GM21390 (cell line): ENCODE measurements at regions not wholly inside any gene's neighbourhood (a gene's known extent, or its start where the extent isn't known, plus 50 kb on each side); places are given as distances from the start of the nearest gene placed in this dataset.
A peak's percentile ranks its signal among the peaks of the same experiment; 100 is the strongest.

Experiments
- ATAC-seq: cut with Tn5 transposase; IDR thresholded peaks from one replicate; pipeline ENCODE4 v1.9.1; 2021; ENCODE audit not compliant: unreplicated experiment

DNA sequence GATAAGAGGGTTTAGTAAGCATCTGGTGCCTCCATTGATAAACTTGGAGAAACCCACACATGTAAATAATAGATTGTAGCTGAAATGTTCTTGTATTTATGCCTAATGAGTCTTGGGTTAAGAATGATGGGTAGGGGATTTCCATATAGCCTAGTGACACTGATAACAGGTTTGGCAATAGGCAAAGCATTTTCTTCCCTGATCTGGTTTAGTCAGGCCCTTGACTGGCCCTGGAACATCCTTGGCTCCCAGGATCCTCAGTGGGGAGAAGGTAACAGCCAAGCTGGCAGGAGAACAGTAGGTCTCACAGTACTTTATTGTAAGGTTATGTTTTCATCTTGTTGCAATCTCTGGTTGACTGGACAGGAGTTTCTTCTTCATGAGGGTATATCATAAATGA, 228.4 kb downstream of the DIPK2A start:
- ATAC-seq: no peak

DNA sequence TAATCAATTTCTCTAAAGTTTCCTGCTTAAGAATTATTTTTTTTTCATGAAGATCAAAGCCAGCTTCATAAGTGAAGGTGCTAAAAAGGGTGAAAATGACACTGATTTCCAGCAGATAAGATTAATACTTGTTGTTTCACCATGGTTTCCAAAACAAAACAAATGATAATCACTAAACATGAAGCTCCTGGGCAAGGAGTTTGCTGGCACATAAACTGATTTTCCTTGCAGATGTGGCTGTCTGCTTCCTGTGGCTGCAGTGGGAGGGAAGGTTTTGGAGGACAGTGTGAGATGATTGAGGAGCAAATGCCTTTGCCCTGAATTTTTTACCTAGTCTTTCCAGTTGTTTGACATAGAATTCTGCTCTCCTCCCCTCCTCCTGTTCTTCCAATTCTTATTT, 228.8 kb downstream of the DIPK2A start:
- no peak for ATAC-seq

DNA sequence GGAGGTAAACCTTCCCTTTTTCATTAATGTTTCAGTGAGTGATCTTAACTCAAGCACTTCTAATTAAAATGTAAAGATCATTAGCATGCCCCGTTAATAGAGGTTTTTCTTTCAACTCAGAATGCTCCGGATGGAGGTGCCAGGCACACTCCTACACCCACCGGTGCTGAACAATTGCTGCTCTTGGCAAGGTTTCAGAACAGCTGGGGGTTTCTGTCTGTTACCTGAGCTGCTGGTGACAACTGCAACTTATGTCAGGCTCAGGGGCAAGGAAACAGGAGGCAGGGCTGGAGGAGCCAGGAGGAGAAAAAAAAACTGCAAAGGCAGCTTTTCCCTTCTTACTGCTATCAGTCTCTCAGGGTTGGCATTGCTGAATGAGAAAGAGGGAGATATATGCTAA, 250.1 kb downstream of the DIPK2A start:
- no peak for ATAC-seq

DNA sequence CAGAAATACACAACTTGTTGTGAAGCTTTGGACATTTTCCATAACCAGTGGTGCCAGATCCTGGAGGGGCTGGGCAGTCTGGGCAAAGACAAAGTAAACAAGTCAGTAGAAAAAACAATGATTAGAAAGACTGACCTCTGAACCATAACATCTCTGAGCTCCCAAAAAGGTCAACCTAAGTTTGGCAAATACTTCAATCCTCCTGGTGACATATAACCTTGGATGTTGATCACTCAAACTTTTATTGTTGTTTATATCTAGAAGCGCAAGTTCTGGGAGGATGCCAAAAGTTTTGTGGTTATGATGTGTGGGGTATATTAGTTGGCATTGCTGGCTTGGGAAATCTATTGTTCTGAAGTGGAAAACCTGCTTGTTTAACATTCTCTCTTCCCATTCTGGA, 257.7 kb downstream of the DIPK2A start:
- no peak for ATAC-seq

DNA sequence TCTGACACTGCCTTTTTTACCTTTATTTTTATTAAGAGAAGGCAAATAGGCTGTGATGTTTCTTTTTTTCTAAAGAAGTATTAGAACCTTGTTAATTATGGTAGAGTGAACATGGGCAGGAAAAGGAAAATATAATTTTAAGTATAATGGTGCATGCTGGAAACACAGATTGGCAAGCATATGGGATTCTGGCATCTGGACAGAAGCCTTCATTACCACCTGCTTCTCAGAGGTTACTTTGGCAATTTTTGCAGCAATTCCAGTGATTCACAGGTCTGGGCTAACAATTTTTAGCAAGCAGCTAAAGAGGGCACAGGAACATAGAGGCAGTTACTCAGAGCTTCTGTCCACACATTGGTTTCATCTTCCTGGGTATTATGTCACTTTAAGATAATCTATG, 258.3 kb downstream of the DIPK2A start:
- no peak for ATAC-seq

DNA sequence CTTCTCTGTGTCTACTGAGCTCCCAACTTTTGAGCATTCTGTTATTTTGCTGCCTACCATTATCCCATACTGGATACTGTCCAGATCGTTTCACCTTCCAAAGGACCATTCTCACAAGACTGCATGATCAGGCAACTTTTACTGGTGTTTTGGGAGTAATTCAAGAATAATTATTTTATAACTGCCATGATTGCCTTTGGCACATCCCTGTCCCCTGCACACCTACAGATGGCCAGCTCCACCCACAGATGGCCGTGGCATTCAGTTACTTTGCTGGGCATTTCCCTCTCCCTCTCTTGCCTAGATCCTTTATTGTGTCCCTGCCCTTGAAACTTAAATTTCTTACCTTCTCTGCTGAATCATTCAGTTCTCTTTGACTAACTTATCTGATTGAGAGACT, 263.9 kb downstream of the DIPK2A start:
- ATAC-seq: no peak

DNA sequence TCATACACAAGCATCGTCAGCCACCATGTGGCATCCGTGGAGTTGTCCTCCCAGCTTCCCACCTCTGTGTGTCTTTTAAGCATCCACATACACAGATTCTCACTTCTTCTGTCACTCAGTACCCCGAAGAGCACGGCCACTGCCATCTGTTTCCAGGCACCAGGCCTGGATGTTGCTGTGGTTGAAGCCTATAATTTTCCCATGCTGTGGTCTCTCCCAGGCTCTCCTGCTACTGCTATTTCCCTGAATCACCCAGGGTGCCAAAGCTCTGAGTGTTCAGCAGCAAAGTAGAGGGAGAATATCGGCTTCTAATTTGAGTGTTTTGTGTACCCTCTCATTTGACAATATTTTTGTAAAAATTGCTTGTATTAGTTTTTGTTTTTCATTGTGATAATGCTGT, 265.7 kb downstream of the DIPK2A start:
- no peak for ATAC-seq

DNA sequence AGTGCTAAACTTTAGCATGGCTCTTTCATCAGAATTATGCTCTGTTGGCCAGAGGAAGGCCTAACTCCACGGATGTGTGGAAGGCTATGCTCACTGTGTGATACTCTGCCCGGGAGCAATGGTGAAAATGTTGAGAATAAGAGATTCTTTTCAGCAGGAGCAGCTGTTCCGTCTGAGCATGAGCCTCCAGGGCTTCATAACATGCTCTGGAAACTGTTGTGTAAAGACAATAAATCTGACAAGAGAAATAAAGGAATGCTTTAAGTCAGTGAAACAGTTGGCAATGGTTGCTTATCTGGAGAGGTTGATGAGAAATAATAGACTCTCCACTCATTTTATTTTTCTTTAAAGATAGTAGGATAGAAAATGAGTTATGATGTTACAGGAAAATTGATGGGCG, 269.8 kb downstream of the DIPK2A start:
- no peak for ATAC-seq

DNA sequence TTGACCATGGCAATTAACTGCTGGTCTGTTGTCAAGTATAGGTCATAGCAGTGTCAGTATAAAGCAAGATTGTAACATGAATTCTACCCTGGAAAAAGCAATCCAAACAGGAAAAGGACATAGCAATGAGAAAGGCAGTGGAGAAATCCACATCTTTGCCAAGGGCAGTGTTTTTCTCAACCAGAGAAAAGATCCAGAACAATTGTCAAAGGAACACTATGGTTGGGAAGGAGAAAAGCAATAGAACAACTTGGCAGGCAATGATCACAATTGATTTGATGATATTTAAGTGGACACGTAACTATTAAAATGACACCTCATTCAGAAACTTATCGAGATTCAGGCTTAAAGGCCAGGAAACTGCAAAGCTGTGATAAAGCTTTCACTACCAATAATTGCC, 271.1 kb downstream of the DIPK2A start:
- no peak for ATAC-seq

DNA sequence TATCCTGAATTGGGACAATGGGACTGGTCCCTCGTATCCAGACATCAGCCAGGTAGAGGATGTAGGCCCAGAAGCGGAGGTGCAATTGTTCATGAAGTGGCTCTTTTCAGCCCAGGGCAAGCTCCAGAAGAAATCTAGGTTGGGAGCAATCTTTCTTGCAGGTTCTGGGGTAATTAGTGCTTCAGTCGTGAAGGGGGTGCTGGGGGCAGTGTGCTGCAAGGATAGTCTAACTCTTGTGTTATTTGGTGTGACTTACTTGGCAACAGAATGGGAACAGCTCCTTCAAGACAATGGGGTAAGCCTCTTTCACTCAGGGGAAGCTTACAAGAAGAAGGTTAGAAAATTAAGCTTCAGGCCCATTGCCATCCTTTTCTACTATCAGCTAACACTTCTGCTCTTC, 273.0 kb downstream of the DIPK2A start:
- ATAC-seq: no peak

DNA sequence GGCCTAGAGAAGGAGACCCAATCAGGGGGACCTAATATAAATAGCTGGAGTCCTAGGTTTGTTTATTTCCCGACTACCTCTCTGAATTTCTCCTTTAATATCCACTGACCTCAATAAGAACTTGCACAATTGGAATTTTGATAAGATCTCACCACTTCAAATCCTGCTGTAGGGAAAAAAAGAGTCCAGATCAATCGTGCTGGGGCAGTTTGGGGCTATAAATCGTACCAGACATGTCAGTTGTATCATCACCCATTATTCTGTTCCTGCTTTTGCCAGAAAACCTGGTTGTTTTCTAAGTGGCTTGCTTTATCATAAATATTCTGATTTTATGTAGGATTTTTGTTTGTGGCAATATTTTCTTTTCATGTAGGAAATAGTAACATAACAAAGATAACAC, 281.3 kb downstream of the DIPK2A start:
- no peak for ATAC-seq

DNA sequence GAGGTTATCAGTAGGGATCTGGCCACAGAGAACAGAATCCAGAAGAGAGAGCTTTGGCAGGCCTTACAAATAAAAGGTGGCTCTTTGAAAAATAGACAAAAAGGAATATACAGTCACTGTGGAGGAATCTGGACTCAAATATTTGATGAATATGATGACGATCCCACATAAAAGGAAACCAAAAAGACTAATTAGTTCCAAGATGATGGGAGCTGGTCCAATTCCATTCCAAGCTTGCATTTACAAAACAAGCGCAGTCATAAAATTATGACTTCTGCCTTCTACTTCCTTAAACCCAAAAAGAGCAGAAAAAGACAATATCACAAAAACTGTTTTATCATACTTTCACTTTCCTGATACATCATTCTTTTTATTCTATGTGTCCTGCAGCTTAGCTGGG, 285.8 kb downstream of the DIPK2A start:
- no peak for ATAC-seq

DNA sequence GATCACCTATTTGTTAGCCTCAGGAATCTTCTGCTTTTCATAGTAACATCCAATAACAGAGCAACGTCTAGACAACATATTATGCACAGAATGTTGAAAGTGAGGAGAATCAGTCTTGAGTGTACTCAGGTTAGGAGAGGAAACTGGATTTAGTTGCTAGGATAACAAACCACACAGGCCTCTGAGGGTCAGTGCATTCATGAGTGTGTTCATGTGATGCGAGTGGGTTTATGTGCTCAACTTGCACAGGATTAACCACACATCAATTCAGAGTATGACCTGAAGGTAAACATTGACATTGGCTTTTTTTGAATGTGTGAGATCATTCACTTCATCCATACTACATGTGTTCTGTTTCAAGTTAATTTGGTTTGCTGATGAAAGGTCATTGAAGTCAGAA, 287.6 kb downstream of the DIPK2A start:
- no peak for ATAC-seq

DNA sequence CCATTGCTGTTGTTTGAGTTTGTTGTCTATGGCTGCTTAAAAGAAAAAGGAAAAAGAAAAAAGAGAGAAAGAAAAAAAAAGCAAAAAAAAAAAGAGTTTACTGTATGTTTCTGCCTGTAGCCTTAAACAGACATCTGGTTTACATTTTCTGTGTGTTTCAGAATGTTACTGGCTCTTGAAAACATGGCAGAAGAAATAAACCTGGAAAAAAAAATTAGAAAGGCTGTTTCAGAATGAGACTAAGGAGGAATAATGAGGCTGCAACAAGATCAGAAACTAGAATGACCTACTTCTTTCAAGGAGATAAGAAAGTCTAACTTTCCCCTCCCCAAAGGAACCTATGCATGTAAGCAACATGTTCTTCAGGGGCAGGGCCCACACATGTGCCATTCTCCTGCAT, 292.1 kb downstream of the DIPK2A start:
- no peak for ATAC-seq

DNA sequence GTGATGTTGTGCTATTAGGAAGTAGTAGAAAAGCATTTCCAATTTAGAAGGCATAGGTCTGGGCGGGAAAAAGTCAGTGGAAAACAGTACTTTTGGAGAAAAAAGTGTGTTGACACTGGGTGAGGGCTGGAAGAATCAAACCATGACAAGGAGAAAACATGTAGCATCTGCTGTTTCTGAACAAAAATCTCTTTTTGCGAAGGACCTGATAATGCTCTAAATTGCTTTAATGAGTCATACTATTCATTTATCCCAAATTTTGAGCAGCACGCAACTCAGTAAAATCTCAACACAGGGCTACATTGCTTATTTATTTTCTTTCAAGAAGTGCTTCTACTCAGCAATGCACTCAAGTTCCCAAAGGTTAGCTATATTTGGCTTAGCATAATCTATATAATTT, 292.7 kb downstream of the DIPK2A start:
- ATAC-seq: no peak

DNA sequence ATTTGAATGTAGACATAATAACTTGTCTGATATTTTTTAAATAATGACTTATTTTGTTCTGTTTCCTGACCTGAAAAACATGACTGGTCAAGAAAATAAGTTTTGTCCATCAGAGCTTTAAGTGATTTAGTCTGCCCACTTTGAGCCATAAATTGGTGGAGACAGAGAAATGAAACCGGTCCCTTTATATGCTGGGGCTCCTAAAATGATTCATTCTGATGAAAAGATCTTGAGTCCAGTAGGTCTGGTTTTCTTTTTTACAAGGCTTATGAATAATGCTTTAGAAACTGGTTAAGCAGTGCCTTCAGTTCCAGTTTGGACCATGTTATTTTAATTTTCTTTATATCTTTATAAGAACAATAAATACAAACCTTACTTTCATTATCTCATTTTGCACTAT, 293.2 kb downstream of the DIPK2A start:
- no peak for ATAC-seq

DNA sequence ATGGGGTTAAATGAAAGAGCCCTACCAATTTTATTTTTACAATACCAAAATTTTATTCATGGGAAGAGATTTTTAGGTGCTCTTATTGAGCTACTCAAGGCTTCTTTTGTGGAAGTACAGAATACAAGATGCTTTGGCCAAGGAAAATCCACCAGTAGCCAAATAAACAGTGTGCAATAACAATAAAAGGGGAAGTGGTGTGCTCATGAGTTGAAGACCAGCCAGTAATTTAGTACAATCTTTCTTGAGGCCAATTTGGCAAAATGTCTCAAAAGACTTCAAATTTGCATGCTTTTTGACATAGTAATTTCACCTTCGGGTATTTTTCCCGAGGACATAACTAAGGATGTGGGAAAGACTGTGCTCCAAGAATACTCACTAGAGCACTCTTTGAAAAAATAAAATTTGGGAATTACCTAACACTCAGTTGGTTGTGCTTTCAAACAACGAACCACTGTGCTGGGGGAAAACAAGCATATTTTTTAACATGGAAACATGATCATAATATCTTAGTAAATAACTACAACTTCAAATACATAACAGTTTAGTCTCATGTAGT, 294.0 kb downstream of the DIPK2A start:
- ATAC-seq: no peak

DNA sequence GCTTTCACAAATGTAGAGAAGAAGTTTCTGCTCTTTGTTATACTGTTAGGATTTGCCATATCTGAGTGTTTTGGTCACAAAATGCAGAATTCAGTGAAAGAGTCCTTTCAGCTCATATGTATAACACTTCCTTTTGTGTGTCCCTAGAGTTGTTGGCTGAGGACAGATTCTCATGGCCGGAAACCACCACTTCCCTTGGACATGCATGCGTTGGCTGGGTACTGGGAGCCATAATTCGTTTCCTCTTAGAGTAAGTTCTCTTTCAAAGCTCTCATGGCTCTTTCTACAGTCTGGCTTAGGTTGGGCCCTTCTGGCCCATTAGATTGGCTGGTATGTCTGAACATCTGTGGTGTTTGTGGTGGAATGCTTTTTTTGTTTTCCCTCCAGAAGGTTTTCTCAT, 298.5 kb downstream of the DIPK2A start:
- ATAC-seq: no peak

DNA sequence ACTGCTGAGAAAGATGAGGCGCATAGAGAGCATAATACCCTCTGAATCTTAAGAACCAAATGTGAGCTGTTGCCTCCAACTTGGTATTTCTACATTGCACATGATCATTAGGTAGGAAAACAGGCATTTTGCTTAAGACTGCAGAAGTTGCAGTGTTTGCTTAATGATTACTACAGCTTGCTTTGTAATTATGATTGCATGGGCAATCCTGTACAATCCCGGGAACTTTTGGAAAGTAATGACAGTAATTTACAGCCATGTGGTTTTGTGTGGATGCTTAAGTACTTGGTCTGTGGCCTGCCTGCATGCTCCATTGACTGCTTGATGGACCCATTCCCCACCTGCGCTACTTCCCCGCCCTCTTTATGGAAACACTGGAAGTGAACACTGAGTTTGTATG, 301.1 kb downstream of the DIPK2A start:
- no peak for ATAC-seq

DNA sequence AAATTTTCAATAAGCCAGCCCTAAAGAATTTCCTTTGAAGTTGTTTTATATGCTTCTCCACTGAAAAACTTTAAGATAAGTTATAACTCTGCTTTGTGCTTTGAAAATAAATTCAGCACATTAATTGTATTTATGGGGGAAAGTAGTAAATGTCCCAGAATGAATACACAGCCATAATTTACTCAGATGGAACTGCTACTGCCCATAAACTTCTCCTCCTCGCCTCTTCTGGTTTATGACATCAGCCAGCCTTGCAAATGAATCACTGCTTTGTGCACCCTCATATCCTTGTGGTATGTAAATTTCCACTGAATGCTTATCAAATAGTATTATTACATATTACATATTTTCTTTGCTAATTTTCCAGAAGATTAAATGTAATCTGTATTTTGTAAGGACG, 302.0 kb downstream of the DIPK2A start:
- no peak for ATAC-seq

DNA sequence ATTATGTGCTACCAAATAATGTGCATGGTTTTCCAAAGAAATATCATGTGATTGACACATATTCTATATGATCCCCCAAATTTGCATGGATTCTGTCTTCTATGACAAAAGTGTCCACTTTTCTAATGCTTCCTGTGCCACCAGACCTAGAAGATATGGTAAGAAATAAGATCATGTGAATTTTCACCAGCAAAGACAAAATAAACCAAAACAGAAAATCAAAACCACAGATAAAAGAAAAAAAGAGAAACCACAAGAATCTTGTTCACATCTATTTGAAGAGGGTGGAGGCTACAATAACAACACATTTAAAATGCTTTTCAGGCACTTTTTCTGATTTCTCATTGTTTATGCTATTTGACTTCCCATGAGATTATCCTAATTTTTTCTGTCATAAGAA, 303.4 kb downstream of the DIPK2A start:
- peak; percentile 49 for ATAC-seq

DNA sequence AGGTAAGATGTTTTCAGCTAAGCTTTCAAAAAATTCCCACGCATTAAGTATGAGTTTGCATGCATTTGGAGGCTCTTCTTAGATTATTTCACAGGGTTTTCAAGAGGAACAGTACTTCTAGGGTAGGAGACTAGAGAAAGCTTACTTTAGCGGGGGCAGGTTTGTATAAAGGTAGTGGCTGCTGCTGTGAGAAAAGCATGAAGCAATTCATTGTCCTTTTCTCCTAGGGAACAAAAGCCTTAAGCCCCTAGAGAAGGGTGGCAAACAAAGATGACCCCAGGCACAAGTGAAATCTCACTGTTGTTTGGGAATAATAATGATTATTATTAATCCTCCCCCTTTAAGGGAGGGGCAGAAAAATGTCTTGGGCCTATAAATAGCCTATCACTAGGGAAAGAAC, 310.7 kb downstream of the DIPK2A start:
- no peak for ATAC-seq

DNA sequence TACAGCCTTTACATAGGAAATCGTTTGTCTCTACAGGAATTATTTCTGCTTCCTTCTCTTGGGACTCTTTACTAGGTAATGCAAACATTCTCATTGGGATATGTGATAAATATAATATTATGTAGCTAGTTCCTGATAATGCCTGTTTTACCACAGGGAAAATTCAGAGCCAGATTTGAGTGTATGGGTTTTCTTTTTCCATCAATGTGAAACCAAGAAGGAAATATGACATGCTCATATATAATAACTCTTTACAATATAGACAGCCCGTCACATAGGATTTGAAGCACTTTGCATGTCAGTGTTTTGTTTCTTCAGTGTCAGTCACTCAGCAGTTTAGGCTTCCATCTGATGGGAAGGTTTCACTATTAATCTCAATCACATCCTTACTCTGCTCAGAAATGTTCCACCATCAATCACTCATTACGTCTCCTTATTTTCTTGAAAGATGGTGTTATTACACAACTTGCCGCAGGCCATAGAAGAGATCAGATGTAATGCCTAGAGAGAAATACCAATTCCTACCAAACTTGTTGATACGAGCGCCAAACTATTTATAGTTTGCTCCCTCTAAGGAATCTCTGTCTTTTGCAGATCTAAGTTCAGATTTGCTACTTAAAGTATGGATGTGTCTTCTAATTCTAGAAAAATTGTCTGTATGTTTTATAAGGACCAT, 314.8 kb downstream of the DIPK2A start:
- no peak for ATAC-seq
